Loucy (cell line): ENCODE measurements at regions not wholly inside any gene's neighbourhood (a gene's known extent, or its start where the extent isn't known, plus 50 kb on each side); places are given as distances from the start of the nearest gene placed in this dataset.
"Not testable (repeated sequence)": the region's sequence is repeated elsewhere in the genome, so short reads cannot be mapped to it uniquely, and the experiment has no call there.

Source experiments
- CTCF ChIP-seq: fragments of 200-600 bp; sonication (generic); conservative IDR thresholded peaks from 2 replicates; pipeline ENCODE4 v1.5.1; 2014; ENCODE audit warnings: mild to moderate bottlenecking, antibody characterized with exemption, low read length
- EZH2phosphoT487 ChIP-seq: fragments of 200-600 bp; IDR thresholded peaks from 2 replicates; pipeline ENCODE4 v1.6.1; 2018; ENCODE audit warnings: antibody characterized with exemption, mild to moderate bottlenecking, moderate library complexity, borderline replicate concordance

GRCh38 chr3:157845839-157846238, 260.4 kb downstream of the SHOX2 start:
- not testable (repeated sequence) for TF ChIP-seq EZH2phosphoT487, CTCF
